Fibroblast of lung (primary cell): ENCODE measurements at regions not wholly inside any gene's neighbourhood (a gene's known extent, or its start where the extent isn't known, plus 50 kb on each side); places are given as distances from the start of the nearest gene placed in this dataset.

Experiments
- DNase-seq, 2 donors: peaks; one replicate each; pipeline versions ENCODE4 v3.0.0 to v3.0.0-alpha.2; 2010; ENCODE audit warnings: low read depth in 2 of 2
- H2AFZ ChIP-seq: 2 replicates; pipeline ENCODE4 v1.5.1; 2012; ENCODE audit warnings: low read length, control low read depth, inconsistent platforms
- H3K27ac ChIP-seq: 2 replicates; pipeline ENCODE4 v1.5.1; 2011; ENCODE audit warnings: low read length, control low read depth; ENCODE audit not compliant: insufficient read depth
- H3K27me3 ChIP-seq: 2 replicates; pipeline ENCODE4 v1.5.1; 2011; ENCODE audit warnings: mild to moderate bottlenecking, low read length; ENCODE audit not compliant: control insufficient read depth, insufficient read depth
- H3K36me3 ChIP-seq: 2 replicates; pipeline ENCODE4 v1.5.1; 2011; ENCODE audit warnings: low read length; ENCODE audit not compliant: control insufficient read depth, insufficient read depth
- H3K4me1 ChIP-seq: 2 replicates; pipeline ENCODE4 v1.5.1; 2011; ENCODE audit warnings: low read length; ENCODE audit not compliant: control insufficient read depth, insufficient read depth; ENCODE audit errors: extremely low read depth
- H3K4me2 ChIP-seq: 2 replicates; pipeline ENCODE4 v1.5.1; 2011; ENCODE audit warnings: low read length, control low read depth; ENCODE audit not compliant: insufficient read depth; ENCODE audit errors: extremely low read depth
- H3K4me3 ChIP-seq, 4 experiments: fragments of 200-600 bp in 1 of 4; sonication (generic) in 1 of 4; replicated peaks in 1 of 4; 2 replicates each; pipeline ENCODE4 v1.5.1; 2011 to 2016; ENCODE audit warnings: low read length in 4 of 4, low read depth in 3 of 4, mild to moderate bottlenecking in 3 of 4, control low read depth in 2 of 4, inconsistent platforms in 1 of 4, mixed read lengths in 1 of 4; ENCODE audit not compliant: insufficient read depth in 1 of 4; ENCODE audit errors: control extremely low read depth in 1 of 4
- H3K79me2 ChIP-seq: 2 replicates; pipeline ENCODE4 v1.5.1; 2012; ENCODE audit warnings: mild to moderate bottlenecking, low read length, inconsistent platforms; ENCODE audit not compliant: control insufficient read depth, insufficient read depth
- H3K9ac ChIP-seq: 2 replicates; pipeline ENCODE4 v1.5.1; 2011; ENCODE audit warnings: mild to moderate bottlenecking, low read length, control low read depth; ENCODE audit not compliant: insufficient read depth
- H3K9me3 ChIP-seq: 2 replicates; pipeline ENCODE4 v1.5.1; 2012; ENCODE audit warnings: low read depth, low read length; ENCODE audit not compliant: control insufficient read depth, insufficient read depth
- H4K20me1 ChIP-seq: 2 replicates; pipeline ENCODE4 v1.5.1; 2011; ENCODE audit warnings: low read length; ENCODE audit not compliant: control insufficient read depth, insufficient read depth; ENCODE audit errors: extremely low read depth
- EZH2 ChIP-seq: IDR thresholded peaks from 2 replicates; pipeline ENCODE4 v1.5.1; 2012; ENCODE audit warnings: low read length, control low read depth, mild to moderate bottlenecking; ENCODE audit errors: missing control alignments
- TF ChIP-seq, protein P1 (sequence below), 2 donors: IDR thresholded peaks in 1 of 2; conservative IDR thresholded peaks in 1 of 2; 1 replicate in 1 of 2; 2 replicates in 1 of 2; pipeline ENCODE4 v1.5.1; 2011 to 2012; ENCODE audit warnings: low read length in 2 of 2, control low read depth in 1 of 2, inconsistent platforms in 1 of 2, low read depth in 1 of 2, mild to moderate bottlenecking in 1 of 2

DNA sequence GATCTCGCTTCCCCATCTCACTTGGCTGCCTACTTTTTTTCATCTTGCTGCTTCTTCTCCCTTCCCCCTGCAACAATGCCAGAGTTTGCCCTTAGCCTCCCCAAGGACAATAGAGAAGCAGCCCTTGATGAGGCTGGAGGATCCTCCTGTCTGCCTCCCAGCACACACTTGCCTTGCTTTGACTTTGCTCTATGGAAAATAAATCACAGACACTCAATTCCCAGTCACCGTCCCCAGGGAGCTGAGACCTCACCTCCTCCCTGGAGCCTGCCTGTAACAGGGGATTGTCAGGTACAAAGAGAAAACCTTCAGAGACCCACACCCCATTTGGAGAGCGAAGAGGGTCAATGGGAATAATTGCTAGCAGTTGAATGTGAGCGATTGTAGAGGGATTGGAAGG lies 242.1 kb upstream of the ZNF462 start:
- no peak for DNase-seq
- no peak overlapping the region for H2AFZ ChIP-seq
- no peak overlapping the region for H3K9ac ChIP-seq
- H4K20me1 ChIP-seq = no peaks in the 10 kb centered on the region
- no peaks in the 10 kb centered on the region for H3K4me1 ChIP-seq
- no peak overlapping the region for H3K4me3 ChIP-seq
- no peak overlapping the region for H3K27ac ChIP-seq
- no peaks in the 10 kb centered on the region for H3K27me3 ChIP-seq
- no peak for TF ChIP-seq EZH2
- TF ChIP-seq, protein P1, sequence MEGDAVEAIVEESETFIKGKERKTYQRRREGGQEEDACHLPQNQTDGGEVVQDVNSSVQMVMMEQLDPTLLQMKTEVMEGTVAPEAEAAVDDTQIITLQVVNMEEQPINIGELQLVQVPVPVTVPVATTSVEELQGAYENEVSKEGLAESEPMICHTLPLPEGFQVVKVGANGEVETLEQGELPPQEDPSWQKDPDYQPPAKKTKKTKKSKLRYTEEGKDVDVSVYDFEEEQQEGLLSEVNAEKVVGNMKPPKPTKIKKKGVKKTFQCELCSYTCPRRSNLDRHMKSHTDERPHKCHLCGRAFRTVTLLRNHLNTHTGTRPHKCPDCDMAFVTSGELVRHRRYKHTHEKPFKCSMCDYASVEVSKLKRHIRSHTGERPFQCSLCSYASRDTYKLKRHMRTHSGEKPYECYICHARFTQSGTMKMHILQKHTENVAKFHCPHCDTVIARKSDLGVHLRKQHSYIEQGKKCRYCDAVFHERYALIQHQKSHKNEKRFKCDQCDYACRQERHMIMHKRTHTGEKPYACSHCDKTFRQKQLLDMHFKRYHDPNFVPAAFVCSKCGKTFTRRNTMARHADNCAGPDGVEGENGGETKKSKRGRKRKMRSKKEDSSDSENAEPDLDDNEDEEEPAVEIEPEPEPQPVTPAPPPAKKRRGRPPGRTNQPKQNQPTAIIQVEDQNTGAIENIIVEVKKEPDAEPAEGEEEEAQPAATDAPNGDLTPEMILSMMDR (conservative IDR thresholded peaks at IDR 0.05 in 1 of 2, IDR thresholded peaks at IDR 0.05 in 1 of 2; ENCODE audit: low read depth in 1 of 2, low read length in 2 of 2) = no peak
- H3K4me2 ChIP-seq = no peak overlapping the region
- H3K9me3 ChIP-seq = no peaks in the 10 kb centered on the region
- no peaks in the 10 kb centered on the region for H3K79me2 ChIP-seq
- no peaks in the 10 kb centered on the region for H3K36me3 ChIP-seq

- H3K4me2 ChIP-seq = no peak overlapping the region
- TF ChIP-seq EZH2 = no peak
- TF ChIP-seq, protein P1 (conservative IDR thresholded peaks at IDR 0.05 in 1 of 2, IDR thresholded peaks at IDR 0.05 in 1 of 2; ENCODE audit: low read depth in 1 of 2, low read length in 2 of 2) = no peak
- no peaks in the 10 kb centered on the region for H3K36me3 ChIP-seq
- H3K9ac ChIP-seq = no peak overlapping the region
- H3K79me2 ChIP-seq = no peaks in the 10 kb centered on the region
- peak; percentile 29 to 31 for DNase-seq
- H4K20me1 ChIP-seq = no peaks in the 10 kb centered on the region
- no peaks in the 10 kb centered on the region for H3K4me1 ChIP-seq
- H3K4me3 ChIP-seq = no peak overlapping the region
- no peaks in the 10 kb centered on the region for H3K9me3 ChIP-seq
- H3K27ac ChIP-seq = no peak overlapping the region
- no peak overlapping the region for H2AFZ ChIP-seq
- no peaks in the 10 kb centered on the region for H3K27me3 ChIP-seq
These were observed 241.4 kb upstream of the ZNF462 start for GRCh38 chr9:106621313-106622163.

GRCh38 chr9:106622164-106622487 lies 240.8 kb upstream of the ZNF462 start:
- Histone ChIP-seq H3K9me3 (no peaks in the 10 kb centered on the region), H3K4me1 (no peaks in the 10 kb centered on the region), H2AFZ (no peak overlapping the region), H4K20me1 (no peaks in the 10 kb centered on the region), H3K27me3 (no peaks in the 10 kb centered on the region), H3K36me3 (no peaks in the 10 kb centered on the region), H3K4me2 (no peak overlapping the region), H3K4me3 (no peak overlapping the region), H3K79me2 (no peaks in the 10 kb centered on the region), H3K27ac (no peak overlapping the region), H3K9ac (no peak overlapping the region)
- DNase-seq = no peak
- no peak for TF ChIP-seq EZH2
